NCI-H2107 (cell line): ENCODE measurements at regions not wholly inside any gene's neighbourhood (a gene's known extent, or its start where the extent isn't known, plus 50 kb on each side); places are given as distances from the start of the nearest gene placed in this dataset.
"Not testable (repeated sequence)": the region's sequence is repeated elsewhere in the genome, so short reads cannot be mapped to it uniquely, and the experiment has no call there.

ENCODE experiments used
- DNase-seq: peaks from one replicate; lab custom pipeline; 2025; lab: John Stamatoyannopoulos, UW

DNA sequence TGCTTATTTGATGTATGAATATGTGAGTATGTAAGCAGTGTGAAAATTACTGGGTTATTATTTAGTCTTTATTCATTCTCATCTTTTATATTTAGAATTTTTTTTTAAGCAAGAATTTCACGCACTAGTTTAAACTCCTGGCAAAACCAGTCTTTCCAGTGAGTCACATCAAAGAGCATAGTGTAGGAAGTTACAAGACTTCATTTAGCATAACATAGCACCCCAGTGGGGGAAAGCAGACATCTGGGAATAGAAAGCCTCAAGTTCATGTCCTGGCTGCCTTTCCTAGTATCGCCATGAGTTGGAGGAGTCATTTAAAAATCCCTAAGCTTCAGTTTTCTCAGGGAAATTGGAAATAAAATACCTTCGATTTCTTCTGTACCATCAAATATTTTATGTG lies 408.3 kb downstream of the NUP35 start:
- no peak for DNase-seq

DNA sequence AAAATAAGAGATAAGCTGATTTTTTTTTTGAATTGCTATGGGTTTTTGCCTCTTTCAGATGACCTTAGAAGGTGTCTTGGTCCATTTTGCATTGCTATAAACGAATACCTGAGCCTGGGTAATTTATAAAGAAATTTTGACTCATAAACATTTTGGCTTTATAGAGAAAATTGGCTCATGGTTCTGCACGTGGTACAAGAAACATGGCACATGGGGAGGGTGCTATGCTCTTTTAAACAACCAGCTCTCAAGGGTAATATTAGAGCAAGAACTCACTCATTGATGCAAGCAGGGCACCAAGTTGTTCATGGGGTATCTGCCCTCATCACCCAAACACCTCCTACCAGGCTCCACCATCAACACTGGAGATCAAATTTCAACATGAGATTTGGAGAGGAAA lies 408.8 kb downstream of the NUP35 start:
- DNase-seq = no peak

DNA sequence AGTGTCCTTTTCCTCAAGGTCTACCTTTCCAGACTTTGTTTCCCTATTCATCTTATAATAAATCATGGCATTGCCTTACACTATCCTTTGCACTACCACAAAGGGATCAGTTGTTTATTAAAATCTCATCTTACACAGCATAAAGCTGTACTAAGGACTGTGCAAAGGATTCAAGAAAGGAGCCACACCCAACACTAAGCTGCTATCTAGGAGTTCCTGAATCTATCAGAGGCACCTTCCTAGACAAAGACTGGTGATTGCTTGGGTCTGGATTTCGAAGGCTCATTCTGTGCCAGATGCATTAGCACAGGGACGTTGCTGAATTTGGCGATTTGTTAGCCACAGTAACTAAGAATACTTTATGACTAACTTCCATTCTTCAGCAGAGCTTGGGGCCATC lies 412.0 kb downstream of the NUP35 start:
- no peak for DNase-seq

DNA sequence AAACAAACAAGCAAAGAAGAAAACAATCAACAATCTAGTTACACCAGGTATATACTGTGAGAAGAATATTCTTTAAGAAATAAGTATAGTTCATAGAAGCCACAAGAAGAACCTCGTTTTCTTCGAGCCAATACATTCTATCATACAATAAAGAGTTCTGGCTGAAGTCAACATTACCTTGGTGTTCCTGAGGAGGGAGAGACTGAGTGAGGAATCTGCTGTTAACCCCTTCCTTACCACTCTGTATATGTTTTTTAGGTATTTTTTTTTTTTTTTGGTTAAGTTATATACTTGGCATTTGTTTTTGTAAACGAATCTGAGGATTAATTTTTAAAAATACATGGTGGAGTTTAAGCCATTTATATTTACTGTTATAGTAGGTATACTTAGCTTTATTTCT lies 412.5 kb downstream of the NUP35 start:
- DNase-seq = no peak

DNA sequence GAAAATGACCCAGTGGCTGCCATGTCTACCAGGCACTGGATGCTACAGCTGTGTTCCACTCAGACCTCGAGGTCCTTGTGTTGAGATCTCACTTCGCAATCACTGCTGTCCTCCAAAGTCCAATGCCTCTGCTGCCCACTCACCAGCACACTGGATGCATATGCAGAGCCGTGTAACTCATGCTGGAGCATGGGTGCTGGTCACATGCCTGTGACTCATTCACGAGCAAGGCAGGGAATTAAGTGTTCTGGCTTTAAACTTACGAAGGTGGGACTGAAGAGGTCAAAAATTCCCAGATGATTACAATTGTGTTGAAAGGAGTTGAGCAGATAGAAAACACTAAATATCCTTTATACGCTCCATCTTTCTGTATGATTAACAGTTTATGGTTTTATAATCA lies 417.5 kb downstream of the NUP35 start:
- no peak for DNase-seq

DNA sequence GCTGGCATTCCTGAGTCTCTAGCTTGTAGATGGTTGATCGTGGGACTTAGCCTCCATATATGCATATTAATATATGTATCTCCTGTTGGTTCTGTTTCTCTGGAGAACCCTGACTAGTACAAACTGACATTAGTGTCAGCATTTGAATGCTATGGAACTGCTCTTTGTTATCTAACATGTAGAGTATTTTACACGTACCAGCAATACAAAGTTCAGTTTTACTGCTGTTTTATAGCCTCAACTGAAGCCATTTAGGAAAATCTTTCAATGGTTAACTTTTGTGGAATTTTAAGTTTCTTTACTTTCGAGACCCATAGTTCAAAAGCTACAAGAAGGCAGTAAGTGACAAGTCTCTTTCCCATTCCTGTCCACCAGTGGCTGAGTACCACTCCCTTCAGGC lies 418.4 kb downstream of the NUP35 start:
- DNase-seq = no peak

DNA sequence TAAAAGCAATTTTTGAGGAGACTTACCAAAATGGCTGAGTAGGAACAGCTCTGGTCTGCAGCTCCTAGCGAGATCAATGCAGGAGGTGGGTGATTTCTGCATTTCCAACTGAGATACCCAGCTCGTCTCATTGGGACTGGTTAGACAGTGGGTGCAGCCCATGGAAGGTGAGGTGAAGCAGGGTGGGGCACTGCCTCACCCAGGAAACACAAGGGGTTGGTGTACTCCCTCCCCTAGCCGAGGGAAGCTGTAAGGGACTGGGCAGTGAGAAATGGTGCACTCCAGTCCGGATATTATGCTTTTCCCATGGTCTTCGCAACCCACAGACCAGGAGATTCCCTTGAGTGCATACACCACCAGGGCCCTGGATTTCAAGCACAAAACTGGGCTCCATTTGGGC lies 419.0 kb downstream of the NUP35 start:
- DNase-seq = no peak

DNA sequence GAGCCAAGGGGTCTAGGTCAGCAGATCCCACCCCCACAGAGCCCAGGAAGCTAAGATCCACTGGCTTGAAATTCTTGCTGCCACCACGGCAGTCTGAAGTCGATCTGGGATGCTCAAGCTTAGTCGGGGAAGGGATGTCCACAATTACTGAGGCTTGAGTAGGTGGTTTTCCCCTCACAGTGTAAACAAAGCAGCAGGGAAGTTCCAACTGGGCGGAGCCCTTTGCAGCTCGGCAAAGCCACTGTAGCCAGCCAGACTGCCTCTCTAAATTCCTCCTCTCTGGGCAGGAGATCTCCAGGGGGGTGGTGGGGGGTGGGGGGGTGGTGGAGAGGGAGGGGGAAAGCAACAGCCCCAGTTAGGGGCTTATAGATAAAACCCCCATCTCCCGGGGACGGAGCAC lies 419.5 kb downstream of the NUP35 start:
- DNase-seq = no peak

DNA sequence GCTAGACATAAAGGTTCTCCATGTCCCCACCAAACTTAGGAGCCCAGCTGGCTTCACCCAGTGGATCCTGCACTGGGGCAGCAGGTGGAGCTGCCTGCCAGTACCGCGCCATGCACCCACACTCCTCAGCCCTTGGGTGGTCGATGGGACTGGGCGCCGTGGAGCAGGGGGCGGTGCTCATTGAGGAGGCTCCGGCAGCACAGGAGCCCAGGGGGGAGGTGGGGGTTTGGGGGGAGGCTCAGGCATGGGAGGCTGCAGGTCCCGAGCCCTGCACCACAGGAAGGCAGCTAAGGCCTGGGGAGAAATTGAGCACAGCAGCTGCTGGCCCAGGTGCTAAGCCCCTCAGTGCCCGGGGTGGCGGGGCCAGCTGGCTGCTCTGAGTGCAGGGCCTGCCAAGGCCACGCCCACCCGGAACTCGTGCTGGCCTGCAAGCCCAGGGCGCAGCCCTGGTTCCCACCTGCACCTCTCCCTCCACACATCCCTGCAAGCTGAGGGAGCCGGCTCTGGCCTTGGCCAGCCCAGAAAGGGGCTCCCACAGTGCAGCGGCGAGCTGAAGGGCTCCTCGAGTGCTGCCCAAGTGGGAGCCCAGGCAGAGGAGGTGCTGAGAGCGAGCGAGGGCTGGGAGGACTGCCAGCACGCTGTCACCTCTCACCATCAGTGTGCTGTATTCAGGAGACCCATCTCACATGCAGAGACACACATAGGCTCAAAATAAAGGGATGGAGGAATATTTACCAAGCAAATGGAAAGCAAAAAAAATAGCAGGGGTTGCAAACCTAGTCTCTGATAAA lies 422.5 kb downstream of the NUP35 start:
- not testable (repeated sequence) for DNase-seq

DNA sequence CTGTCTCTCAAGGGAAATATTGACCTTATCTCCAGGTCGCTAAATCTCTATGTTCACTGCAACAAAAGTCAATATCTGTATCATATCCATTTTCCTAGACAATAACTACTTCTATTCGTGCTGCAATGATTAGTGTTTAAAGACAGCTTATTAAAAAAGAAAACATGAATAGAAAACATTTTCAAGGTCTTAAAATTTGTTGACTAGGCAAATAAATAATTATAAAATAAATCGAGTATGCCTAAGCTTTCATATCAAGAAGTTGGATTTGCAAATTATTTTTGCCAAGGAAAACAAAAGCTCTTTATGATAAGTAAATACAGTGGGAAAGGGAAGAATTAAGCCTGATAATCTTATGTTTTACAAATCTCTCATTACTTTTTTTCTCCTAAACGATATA lies 428.5 kb downstream of the NUP35 start:
- DNase-seq = no peak

DNA sequence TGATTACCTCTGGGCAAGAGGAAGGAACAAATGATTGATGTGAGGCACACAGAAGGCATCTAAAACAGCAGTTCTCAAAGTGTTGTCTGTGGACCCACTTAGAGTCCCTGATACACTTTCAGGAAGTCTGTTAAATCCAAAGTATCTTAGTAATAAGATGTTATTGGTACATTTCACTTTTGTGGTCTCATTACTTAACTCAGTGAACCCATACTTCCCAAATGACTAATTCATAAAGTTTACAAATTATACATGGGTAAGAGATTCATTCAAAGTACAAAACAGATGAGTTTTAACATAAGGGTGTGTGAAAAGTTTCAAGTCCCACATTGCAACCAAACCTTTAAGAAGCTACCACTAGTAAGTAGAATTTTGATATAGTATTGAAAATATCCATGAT lies 440.5 kb downstream of the NUP35 start:
- DNase-seq = no peak

DNA sequence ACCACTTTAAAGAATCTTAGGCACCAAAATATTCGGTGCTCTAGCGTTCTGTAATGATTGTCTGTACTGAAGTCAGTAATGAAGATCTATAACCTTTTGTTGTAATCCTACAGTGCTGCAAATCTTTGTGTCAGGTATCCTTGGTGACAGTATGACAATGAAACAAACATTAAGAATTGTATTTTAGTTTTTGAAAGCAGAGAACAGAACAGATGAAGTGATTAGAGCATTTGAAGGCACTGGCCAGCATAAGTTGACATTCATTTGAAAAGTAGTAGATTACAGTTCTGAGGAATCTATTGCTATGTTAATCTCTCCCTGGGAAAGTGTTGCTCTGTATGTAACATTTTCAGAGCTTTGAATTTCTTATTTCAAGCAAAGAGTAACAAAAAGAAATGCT lies 451.2 kb downstream of the NUP35 start:
- no peak for DNase-seq

DNA sequence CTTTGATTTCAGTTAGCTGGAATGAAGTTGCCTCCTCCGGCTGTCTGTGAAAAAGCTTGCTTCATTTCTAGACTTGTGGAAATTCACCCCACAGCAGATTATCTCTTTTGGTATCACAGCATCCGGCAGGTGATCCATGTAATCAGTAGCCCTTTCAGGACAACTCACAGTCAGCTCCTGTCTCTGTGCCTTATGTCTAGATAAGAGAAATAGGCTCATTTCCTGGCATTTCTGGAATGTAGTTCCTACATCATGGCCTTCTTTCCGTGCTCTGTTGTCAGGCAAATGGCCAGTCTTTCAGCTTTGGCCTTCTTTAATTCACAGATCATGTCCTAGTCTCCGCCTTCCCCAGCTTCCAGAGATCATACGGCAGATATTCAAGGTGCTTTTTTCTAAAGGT lies 455.4 kb downstream of the NUP35 start:
- DNase-seq = no peak

DNA sequence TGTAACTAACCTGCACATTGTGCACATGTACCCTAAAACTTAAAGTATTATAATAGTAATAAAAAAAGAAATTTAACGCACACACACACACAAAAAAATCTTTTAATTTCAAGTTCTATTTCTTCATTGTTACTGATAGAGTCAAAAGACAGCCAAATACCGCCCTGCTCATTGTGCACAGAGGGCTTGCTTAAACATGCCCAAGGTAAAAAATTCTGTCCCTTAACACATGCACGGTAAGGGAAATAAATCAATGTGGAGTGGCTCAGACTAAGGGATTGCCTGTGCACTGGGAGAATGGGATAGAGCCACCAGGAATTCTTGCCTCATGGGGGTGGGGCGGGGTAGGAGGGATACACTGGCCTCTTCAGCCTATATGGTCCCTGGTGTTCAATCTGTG lies 468.0 kb downstream of the NUP35 start:
- no peak for DNase-seq

DNA sequence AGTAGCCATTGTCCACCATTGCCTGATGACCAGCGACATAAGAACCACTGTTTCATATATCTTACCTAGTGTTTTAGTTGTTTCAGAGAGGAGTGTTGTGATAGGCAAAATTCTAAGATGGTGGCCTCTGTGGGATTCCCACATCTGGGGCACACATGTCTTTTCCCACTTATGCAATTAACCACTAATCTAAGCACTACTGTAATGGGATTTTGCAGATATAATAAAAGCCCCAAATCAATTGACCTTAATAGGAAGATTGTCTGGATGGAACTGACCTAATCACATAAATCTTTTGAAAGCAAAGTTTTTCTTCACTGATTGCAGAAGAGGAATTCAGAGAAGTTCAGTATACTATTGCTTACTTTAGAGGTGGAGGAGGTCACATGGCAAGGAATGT lies 469.9 kb downstream of the NUP35 start:
- no peak for DNase-seq

DNA sequence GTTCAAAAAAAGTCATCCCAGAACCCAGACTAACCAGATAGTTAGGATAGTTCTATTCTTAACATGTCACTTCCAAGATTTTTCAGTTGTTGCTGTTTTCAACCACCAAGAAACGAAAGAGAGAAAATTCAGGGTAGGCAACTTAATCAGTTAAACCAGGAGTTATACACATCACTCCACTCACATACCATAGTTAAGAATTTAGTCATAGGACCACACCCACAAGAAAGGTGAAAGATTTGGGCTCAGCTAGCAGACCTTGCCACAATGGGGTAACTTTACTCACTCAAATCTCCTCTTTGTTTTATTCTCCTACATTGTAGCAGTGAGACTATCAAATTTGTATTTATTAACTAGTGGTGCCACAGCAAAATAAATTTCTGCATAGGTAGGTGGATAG lies 473.6 kb downstream of the NUP35 start:
- no peak for DNase-seq

DNA sequence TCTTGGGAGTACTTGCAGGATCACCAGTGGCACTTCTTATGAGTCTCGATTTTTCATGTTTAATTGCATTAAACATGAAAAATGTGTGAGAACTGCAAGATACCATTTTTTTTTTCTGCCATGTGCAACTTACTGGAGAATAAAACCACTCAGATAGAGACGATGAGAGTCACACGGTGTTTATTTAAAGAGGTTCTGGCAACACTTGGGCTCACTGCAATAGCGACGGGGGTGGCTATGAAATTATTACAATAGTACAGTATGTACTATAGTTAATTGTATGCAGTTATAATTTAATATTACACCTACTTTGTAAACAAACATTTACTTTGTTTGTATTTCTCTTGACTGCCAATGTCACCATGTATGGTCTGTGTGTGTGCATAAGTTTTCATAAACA lies 479.8 kb downstream of the NUP35 start:
- no peak for DNase-seq

DNA sequence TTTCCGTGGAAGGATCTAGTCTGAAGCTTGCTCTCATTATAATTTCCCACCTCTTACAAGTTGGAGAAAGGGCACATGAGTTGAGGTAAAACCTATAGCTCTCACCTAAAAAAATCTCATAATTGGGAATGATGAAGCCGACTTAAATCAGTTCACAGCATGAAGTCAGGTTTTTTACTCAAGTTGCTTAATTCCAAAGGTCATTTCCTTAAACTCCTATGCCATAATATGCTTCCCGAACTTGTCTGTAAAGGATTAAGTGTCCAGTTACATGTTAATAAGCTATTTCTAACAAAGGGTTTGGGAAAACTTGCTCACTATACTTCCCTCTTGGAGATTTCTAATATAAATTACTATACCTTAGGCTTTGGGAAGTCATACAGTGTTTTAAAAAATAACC lies 481.2 kb downstream of the NUP35 start:
- DNase-seq = no peak

DNA sequence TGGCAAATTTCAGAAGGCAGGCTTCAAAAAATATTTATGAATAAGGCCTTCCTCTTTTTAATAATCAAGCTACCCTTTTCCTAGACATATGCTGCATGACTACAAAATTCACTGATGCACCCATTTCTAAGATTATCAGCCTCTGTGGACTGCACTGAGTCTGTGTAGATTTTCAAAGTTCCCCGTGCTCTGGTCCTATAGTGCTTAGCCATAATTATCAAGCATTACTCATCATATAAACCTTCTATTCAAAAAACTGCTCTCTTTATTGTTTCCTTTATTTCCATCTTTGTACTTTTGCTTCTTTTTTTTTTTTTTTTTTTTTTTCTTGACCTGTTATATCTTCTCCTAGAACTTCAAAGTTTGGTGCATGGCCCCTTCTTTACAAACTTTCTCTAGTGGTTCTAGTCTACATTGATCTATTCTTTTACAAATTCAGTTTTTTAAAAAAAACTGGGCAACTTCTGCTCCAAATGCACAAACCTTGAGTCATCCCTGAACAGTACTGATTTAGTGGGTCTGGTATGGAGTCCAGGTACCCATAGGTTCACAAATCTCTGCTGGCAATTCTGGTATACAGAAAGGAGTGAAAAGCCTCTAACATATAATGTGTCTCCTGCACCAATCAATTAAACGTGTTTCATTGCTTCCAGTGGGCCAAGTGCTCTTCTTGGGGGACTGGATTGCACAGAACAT lies 481.9 kb downstream of the NUP35 start:
- no peak for DNase-seq

DNA sequence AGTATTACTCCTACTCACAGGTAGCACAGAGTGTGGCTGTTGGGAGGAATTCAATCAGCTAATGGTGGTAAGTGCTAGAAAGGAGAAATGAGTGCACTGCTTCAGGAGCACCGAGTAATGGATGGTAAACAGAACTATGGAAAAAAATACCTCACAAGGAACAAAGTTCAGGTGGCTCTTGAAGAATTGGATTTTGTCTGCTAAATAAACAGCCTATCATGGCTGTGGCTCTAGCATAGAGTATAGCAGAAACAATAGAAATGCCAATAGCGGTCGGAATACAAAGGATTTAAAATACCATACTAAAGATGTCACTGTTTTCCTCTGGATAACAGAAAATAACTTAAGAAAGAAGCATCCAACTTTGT lies 482.5 kb downstream of the NUP35 start:
- no peak for DNase-seq

DNA sequence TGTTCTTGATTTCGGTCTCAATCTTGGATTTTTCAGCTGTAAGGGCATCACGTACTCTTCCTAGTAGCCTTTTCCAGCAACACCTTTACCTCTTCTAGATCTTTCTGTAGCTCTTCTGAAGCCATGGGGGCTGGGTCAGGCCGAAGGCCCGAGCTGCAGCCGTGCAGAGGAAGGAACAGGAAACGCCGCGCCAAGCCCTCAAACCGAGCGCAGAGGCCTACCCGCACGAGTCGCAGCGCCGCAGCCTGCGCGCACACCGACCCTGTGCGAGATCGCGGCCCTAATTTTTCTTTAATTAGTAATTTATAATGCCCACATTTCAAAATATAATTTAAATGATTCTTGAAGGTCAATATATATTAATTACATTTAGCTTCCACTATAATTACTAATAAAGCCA lies 483.8 kb downstream of the NUP35 start:
- no peak for DNase-seq

DNA sequence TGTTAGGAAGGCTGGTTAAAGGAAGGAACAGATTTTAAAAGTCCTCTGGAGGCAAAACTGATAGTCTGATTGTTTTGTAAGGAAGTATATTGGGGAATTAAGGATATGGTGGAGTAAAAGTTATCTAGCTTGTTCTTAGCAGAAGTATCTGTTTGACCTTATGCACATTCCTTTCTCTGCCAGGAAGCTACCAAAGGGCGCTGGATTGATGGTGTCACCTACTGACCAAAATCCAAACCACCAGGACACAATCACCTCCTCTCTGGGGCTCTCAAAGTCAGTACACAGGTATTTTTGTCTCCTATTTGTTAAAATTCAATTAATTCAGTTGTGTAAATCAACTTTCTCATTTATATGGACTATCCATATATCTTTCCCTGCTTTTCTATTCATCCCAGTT lies 484.5 kb downstream of the NUP35 start:
- no peak for DNase-seq

DNA sequence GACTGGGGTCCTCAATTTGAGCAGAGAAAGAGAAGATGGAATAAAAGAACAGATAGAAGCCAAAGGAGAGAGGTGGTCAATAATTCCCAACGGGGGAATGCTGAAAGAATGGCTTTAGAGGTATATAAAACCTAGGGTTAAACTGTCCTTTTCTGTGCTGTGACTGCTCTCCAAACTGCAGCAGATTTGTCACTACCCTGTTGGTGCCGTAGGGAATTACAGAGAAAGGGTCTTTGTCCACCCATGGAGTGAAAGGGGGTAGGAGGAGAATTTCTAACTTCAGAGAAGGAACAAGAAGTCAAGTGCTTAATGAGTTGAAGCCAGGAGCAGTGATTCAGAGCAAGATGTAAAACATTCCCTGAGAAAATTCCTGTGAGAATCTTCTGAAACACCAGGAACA lies 486.5 kb downstream of the NUP35 start:
- no peak for DNase-seq

DNA sequence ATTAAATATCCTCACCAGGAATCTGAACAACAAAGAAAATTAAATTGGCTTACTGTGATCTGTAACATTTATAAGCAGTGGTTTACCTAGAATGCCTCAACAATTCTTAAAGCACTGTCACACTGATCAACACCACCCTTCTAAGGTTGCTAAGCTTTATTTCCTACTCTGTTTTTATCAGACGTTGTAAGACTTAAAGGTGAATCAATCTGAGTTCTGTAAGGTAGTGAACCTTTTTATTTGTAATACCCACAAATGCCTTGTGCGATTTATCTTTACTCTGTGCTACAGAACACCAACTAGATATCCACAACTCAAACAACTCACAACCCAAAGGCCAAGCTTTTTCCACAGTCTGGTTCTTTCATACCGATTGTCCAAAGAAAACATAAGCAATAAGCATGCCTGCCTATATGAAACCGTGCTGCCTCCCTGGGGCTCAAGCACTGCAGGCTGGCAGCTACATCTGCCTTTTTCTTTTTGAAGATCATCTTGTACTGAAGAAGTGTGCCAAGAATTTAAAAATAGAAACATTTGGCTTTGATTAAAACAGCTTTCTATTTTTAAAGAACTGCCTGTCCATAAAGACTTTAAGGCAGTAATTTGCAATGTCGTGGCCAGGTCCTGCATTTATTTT lies 490.7 kb downstream of the NUP35 start:
- DNase-seq = no peak
